HG03196 (cell line): ENCODE measurements at regions not wholly inside any gene's neighbourhood (a gene's known extent, or its start where the extent isn't known, plus 50 kb on each side); places are given as distances from the start of the nearest gene placed in this dataset.
"Not testable (repeated sequence)": the region's sequence is repeated elsewhere in the genome, so short reads cannot be mapped to it uniquely, and the experiment has no call there.

Experiments
- ATAC-seq: cut with Tn5 transposase; IDR thresholded peaks from one replicate; pipeline ENCODE4 v1.9.1; 2021; ENCODE audit not compliant: unreplicated experiment

DNA sequence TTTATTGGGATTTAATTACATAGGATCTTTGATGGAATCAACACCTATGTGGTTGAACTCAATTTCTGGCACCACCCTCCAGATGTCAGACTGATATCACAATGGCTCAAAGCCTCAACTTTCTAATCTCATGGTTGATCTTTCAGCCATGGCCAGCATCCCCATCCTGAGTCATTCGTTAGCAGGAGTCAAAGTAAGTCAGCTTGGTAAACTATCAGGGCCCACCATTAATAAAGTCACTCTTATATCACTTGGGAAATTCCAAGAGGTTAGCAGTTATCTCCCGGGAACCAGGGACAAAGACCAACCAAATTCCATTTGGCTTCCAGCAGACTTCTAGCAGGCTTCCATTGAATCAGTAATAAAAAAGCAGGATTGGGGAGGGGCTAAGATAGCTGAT lies 50.7 kb upstream of the TNFSF4 start:
- ATAC-seq: no peak

DNA sequence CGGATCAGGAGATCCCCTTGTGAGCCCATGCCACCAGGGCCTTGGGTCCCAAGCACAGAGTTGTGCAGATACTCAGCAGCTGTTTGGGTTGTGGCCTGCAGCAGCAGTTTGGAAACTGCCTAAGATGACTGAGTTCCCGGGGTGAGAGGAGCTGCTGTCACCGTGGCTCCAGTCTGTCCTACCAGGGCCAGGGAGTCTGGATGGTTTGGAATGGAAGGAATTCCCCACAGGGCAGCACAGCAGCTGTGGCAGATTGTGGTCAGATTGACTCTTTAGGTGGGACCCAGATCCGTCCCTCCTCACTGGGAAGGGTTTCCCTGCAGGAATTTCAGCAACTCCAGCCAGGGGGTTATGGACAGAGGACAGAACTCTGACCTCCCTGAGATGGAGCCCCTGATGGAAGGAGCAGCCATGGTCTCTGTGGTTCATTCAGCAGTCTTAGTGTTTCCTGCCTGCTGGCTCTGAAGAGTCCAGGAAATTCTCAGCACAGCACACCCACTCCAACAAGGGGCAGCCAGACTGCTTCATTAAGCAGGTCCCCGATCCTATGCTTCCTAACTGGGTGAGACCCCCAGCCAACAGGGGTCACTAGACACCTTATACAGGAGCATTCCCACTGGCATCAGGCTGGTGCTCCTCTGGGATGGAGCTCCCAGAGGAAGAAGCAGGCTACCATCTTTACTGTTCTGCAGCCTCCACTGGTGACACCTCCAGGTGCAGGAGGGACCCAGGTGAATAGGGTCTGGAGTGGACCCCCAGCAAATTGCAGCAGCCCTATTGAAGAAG lies 51.5 kb upstream of the TNFSF4 start:
- ATAC-seq: no peak

DNA sequence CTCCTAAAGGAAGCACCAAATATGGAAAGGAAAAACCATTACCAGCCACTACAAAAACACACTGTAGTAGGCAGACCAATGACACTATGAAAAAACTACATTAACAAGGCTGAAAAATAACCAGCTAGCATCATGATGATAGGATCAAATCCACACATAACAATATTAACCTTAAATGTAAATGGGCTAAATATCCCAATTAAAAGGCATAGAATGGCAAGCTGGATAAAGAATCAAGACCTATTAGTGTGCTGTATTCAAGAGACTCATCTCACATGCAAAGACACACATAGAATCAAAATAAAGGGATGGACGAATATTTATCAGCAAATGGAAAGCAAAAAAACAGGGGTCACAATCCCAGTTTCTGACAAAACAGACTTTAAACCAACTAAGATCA lies 53.2 kb upstream of the TNFSF4 start:
- ATAC-seq: not testable (repeated sequence)

DNA sequence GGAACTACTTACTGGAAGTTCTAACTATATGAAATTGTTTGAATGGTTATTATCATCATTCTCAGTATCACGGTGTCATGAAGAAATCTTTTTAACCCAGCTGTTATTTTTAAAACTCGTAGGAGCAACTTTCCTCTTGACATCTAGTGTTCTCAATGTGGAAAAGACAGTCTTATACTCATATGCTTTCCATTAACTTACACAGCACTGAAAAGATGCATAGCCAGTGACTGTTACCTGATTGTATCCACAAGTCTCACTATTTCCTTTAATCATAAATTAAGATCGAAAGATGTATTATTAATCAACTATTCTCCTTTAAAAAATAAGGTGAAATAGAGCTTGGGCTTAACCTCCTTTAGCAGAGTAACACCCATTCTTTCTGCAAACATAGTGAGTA lies 59.7 kb upstream of the TNFSF4 start:
- ATAC-seq: no peak

DNA sequence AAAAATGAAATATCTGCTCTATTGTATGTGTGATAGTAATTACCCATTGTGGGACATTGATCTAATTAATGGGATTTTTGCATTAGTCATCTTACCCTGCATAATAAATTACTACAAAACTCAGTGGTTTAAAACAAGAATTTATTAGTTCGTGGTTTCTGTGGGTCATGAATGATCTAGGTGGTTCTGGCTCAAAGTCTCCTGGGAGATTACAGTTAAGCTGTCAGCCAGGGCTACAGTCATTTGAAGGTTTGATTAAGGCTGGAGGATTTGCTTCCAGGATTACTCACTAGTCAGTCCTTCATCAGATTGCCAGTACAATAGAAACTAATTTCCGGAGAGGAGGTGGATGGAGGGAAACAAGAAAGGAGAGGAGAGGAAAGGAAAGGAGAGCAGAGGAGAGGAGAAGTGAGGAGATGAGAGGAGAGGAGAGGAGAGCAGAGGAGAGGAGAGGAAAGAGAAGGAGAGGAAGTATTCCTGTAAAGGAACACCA lies 60.4 kb upstream of the TNFSF4 start:
- ATAC-seq: no peak

DNA sequence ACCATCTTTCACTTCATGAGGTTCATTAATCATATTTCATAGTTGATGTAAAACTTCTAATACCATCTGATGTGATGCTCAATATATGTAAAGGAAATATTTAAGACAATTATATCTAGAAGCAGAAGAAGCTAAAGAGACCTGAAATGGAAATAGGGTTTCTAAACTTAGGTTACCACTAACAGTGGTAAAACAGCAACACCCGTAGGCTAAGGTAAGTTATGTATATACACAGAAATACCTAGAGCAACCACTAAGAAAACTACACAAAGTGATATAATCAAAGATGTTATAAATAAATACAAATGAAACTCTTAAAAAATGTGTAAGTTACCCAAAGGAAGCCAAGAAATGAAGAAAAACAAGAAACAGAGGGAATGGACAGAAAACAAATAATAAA lies 61.1 kb upstream of the TNFSF4 start:
- no peak for ATAC-seq

DNA sequence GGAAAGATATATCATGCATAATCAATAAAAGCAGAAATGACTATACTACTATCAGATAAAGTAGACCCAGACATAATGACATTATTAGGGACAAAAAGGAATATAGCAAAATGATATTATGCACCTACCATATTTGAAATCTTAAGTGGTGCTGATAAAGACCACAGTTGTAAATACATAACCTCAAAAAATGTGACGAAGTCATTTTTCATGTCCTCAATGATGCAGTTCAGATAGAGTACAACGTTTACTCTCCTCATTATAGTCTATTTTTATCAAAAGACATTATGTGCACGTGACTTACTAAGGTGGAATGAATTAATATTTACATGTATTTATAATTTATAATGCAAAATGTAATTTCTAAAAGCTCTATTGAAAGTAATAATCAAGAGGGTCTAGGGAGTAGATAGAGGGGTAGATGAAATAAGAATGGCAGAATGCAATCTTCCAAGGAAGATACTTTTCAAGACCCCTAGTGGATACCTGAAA lies 61.7 kb upstream of the TNFSF4 start:
- no peak for ATAC-seq

DNA sequence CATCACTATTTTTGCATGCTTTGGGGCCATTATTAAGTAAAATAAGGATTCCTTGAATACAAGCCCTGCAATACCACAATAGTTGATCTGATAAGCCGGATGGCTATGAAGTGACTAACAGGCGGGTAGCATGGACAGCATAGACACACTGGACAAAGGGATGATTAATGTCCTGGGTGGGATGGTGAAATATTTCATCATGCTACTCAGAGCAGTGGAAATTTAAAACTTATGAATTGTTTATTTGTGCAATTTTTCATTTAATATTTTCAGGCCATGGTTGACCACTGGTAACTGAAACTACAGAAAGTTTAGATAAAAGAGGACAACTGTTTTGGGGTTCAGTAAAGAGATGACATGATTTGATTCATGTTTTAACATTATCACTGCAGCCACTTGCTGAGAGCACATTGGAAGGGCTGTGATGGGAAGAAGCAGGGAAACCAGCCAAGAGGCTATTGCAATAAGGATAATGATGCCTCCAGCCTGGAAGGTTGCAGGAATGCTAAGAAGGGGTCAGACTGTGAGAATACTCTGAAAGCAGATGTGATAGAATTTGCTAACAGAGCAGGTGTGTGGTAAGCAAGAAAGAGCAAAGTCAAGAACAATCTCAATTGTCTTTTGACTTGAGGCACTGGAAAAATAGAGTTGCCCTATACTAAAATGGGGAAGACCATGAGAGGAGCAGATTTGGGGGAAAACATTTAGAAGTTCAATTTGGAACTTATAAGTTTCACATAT lies 62.5 kb upstream of the TNFSF4 start:
- ATAC-seq: no peak

DNA sequence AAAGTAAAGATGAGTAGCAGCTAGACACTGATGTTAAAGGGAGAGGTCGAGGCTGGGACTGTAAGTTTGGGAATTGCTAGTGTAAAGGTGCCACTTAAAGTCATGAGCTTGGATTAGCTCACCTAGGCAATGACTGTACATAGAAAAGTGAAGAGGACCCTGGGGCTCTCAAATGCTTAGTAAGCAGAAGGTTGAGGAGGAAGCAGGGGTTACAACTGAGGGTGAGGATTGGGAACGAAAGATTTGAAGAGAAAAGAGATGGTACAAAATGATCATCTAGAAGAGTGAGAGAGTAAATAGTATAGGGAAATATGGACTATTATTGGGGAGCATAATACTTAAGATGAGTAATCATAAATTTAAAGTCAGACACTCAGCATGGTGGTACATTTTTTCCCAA lies 63.1 kb upstream of the TNFSF4 start:
- no peak for ATAC-seq

DNA sequence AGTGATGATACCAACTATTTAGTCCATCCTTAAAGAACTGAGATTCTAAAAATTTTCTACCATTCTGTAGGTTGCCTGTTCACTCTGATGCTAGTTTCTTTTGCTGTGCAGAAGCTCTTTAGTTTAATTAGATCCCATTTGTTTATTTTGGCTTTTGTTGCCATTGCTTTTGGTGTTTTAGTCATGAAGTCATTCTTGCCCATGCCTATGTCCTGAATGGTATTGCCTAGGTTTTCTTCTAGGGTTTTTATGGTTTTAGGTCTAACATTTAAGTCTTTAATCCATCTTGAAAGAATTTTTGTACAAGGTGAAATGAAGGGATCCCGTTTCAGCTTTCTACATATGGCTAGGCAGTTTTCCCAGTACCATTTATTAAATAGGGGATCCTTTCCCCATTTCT lies 63.9 kb upstream of the TNFSF4 start:
- not testable (repeated sequence) for ATAC-seq

DNA sequence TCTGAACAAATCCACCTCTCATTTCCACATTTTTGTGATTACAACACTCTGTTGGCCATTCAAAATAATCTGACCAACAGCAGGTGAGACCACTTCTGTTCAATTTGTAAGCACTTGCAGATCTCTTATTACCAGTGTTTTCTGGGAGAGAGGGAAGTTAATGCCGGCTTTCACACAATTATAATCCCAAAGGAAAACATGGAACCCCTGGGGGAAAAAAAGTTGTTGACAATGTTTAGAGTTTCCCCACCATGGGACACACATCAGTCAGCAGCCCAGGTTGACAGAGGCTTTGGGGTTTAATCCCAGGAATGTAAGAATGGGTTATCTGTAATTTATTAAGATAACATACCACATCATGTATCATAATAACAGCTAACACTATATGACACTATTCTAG lies 68.4 kb upstream of the TNFSF4 start:
- ATAC-seq: no peak

DNA sequence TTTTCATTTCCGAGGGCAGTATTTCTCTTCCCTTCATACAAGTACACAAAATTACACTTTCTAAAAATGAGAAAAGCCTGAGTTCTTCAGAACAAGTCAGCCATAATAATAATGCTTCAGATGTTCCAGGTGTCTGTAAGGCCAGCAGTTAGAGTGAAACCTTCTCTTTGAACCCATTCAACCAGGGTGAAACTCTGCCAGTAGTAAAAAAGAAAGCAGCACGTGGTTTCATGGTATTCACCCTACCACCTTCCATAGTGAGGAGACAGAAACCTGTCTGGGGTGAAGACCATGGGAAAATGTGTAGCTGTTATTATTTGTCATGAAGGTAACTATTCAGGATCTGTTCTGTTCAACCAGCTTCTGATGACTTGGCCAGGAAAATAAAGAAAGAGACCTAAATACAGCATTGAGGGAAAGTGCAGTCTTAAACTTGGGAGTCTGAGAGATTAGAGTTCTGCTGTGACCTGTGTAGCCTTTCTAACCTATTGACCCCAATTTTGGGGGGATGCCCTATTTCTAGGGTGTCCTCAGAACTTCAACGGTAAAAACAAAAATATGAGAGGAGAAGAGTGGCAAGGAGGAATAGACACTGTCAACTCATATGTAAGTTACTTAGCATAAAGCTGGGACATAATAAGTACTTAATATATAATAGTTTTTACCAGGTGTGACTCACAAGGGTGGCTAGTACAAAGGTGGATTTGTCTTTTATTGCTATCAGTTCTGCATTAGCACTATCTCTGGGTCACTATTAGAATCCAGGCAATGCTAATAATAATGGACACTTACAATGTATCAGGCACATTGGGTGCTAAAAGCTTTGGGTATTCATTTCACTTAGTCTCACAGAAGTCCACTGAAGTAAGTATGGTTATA lies 70.0 kb upstream of the TNFSF4 start:
- ATAC-seq: peak; percentile 86

DNA sequence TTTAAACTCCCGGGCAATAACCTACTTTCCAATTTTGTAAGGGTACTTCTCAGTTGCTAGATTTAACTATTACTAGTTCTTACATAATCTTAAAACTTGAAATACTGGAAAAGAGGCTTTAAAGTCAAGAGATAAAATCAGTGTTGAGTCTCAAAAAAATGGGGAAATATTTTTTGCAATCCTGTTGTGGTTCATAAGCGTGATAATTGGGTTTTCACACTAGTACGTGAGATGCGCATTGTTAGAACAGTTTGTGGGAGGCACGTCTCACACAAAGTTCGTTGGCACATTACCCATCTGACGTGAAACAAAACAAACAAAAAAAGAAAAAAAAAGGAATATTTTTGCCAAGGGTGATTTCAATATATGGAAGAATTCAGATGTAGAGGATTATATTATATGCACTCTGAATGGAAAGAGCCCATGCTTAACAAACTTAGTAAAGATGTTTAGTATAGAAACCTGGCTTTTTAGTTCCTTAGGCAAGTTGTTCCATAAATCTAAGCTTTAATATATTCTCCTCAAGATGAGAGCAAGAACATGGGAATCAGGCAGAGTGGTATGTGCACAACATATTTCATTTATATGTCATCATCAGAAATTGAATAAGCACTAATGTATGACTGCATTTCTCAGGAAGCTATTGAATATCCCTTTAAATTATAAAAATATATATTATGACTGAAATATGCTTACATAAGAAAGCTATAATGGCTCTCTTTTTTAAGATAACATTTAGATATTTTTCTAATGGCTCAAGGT lies 73.9 kb upstream of the TNFSF4 start:
- no peak for ATAC-seq

DNA sequence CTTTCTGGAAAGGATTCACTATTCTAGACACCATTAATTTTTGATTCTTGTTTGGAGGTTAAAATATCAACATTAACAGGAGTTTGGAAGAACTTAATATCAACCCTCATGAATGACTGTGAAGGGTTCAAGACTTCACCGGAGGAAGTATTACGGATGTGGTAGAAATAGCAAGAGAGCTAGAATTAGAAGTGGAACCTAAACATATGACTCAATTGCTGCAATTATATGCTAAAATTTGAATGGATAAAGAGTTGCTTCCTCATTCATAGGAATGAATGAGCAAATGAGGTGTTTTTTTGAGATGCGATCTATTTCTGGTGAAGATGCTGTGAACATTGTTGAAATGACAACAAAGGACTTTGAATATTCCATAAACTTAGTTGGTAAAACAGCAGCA lies 77.9 kb upstream of the TNFSF4 start:
- no peak for ATAC-seq

DNA sequence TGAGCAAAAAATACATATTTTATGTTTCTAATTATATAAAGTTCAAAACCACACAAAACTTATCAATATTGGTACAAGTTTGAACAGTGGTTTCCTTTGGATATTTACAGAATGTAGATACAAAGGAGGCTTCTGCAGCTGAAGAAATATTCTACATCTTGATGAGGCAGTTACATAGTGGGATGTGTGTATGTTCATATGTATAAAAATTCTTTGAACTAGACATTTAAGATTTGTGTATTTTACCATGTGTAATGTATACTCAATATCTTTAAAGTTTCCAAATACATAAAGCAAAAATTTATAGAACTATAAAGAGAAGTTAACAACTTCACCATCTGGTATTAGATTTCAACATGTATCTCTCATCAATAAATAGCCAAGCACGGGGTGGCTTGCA lies 80.7 kb upstream of the TNFSF4 start:
- ATAC-seq: no peak

DNA sequence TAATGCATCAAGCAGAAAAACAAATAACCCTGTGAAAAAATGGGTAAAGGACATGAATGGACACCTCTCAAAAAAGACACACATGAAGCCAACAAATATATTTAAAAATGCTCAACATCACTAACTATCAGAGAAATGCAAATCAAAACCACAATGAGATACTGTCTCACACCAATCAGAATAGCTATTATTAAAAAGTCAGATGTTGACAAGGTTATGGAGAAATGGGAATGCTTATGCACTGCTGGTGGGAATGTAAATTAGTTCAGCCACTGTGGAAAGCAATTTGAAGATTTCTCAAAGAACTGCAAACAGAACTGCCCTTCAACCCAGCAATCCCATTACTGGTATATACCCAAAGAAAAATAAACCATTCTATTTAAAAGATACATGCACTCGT lies 86.6 kb upstream of the TNFSF4 start:
- ATAC-seq: no peak

DNA sequence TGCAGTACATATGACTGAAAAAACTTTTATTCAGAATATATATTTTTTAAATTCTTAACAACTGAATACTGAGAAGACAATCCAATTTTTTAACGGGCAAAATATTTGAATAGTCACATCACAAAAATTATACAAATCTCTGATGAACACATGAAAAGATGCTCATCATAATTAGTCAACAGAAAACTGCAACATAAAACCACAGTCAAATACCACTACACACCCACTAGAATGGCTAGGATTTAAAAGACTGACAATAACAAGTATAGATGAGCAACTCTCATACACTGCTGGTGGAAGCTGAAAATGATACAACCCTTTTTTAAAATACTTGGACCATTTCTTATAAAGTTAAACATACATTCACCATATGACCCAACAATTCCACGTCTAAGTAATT lies 87.7 kb upstream of the TNFSF4 start:
- no peak for ATAC-seq

DNA sequence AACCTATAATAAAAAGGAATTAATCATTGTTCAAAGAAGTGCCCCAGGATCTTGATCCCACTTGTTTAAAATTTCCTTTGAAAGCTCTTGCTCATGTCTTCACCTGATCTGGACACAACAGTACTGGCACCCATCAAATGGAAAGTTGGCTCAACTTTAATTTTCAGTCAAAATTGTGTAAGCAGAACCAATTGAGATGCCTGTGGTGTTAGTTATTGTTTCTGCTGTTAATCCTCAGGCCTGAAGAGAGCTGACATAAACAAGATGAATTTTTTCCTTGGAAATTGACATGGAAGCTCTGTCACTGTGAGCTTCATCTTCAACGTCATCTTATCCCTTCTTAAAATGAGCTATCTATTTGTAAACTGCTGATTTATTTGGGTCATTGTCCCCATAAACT lies 88.3 kb upstream of the TNFSF4 start:
- no peak for ATAC-seq

DNA sequence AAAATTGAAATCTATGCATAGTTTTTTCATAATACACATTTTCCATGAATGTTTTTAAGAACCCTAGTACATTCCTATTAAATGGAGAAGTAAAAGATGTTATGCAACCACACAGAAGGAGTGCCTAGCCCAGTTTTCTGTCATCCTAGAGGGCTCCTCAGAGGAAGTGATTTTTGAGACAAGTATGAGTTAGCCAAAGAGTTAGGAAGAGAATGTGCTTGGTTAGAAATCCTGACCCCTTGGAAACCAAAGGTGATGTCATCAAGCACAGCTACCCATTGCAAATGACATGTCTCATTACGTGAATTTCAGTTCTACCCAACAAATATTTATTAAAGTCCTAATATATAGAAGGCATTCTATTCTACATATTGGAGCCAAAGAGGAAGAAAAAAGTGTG lies 88.9 kb upstream of the TNFSF4 start:
- no peak for ATAC-seq

DNA sequence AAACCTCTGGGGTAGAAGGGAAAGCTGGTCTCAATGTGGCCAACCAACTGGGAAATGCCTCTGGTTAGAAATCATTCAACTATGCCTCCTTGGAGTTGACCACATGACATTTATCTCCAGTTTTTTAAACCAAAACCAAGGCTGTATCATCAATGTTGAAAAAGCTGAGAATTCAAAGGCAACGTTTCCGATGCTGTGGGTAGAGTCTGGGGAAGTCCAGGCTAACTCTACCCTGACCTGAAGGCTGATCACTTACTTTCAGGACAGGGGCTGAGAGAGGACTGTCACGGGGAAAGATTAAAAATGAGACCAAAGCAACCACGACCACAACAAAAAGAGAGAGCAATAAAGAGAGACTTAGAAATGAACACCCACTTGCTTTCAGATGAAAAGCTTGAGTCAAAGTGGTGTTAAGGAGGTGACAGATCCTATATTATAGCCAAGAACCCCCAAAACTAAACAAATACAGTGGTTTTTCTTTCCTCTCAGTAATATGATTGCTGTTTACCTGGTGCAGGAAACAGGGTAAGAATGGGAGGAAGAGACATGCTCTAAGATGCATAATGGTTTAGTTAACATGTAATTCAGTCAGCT lies 90.8 kb upstream of the TNFSF4 start:
- ATAC-seq: peak; percentile 92
